NCI-H2196 treated with DMSO at 0.1 percent for 48 hours (cell line): ENCODE measurements at regions not wholly inside any gene's neighbourhood (a gene's known extent, or its start where the extent isn't known, plus 50 kb on each side); places are given as distances from the start of the nearest gene placed in this dataset.
"Not testable (repeated sequence)": the region's sequence is repeated elsewhere in the genome, so short reads cannot be mapped to it uniquely, and the experiment has no call there.

ENCODE experiments used
- DNase-seq: peaks from one replicate; lab custom pipeline; 2025; ENCODE audit not compliant: unreplicated experiment; lab: John Stamatoyannopoulos, UW

- no peak for DNase-seq
These were observed 205.7 kb downstream of the TANC2 start for GRCh38 chr17:63171428-63172393.

GRCh38 chr17:63173450-63173849, 207.4 kb downstream of the TANC2 start:
- DNase-seq = no peak

- no peak for DNase-seq
These were observed 207.9 kb downstream of the TANC2 start for GRCh38 chr17:63173903-63174302.

- no peak for DNase-seq
These were observed 212.5 kb downstream of the TANC2 start for GRCh38 chr17:63178530-63178929.

GRCh38 chr17:63181856-63182255, 215.8 kb downstream of the TANC2 start:
- DNase-seq = no peak

- no peak for DNase-seq
These were observed 219.4 kb downstream of the TANC2 start for GRCh38 chr17:63185420-63185819.

GRCh38 chr17:63189082-63189481, 223.0 kb downstream of the TANC2 start:
- no peak for DNase-seq

- DNase-seq = no peak
These were observed 223.9 kb downstream of the TANC2 start for GRCh38 chr17:63189930-63190329.

GRCh38 chr17:63190821-63191370, 224.9 kb downstream of the TANC2 start:
- no peak for DNase-seq

GRCh38 chr17:63191610-63192009, 225.6 kb downstream of the TANC2 start:
- DNase-seq = no peak

- no peak for DNase-seq
These were observed 227.8 kb downstream of the TANC2 start for GRCh38 chr17:63193827-63194226.

GRCh38 chr17:63196772-63197335, 230.8 kb downstream of the TANC2 start:
- DNase-seq = no peak

- no peak for DNase-seq
These were observed 237.6 kb downstream of the TANC2 start for GRCh38 chr17:63203652-63204051.

- no peak for DNase-seq
These were observed 224.2 kb downstream of the CYB561 start for GRCh38 chr17:63221939-63222338.

- DNase-seq = no peak
These were observed 223.5 kb downstream of the CYB561 start for GRCh38 chr17:63222655-63223054.

- no peak for DNase-seq
These were observed 222.7 kb downstream of the CYB561 start for GRCh38 chr17:63223212-63223911.

GRCh38 chr17:63224644-63225043, 221.5 kb downstream of the CYB561 start:
- no peak for DNase-seq

- not testable (repeated sequence) for DNase-seq
These were observed 219.4 kb downstream of the CYB561 start for GRCh38 chr17:63226720-63227119.

- DNase-seq = not testable (repeated sequence)
These were observed 215.0 kb downstream of the CYB561 start for GRCh38 chr17:63231015-63231620.

GRCh38 chr17:63232565-63233310, 213.4 kb downstream of the CYB561 start:
- DNase-seq = no peak
